ENCODE measurements at regions not wholly inside any gene's neighbourhood (a gene's known extent, or its start where the extent isn't known, plus 50 kb on each side); places are given as distances from the start of the nearest gene placed in this dataset.
"Not testable (repeated sequence)": the region's sequence is repeated elsewhere in the genome, so short reads cannot be mapped to it uniquely, and the experiment has no call there.

GRCh38 chr4:18735740-18736268, 714.2 kb upstream of the LCORL start:
- no peak for DNase-seq (ENCODE audit: low read depth in 2 of 3, low spot score in 2 of 3)

GRCh38 chr4:18734405-18734804, 712.9 kb upstream of the LCORL start:
- DNase-seq (ENCODE audit: low read depth in 2 of 3, low spot score in 2 of 3) = no peak

- DNase-seq (ENCODE audit: low read depth in 2 of 3, low spot score in 2 of 3) = no peak
Measured at GRCh38 chr4:18733961-18734360, 712.4 kb upstream of the LCORL start.

GRCh38 chr4:18722748-18723191, 701.2 kb upstream of the LCORL start:
- DNase-seq (ENCODE audit: low read depth in 2 of 3, low spot score in 2 of 3) = no peak

- DNase-seq (ENCODE audit: low read depth in 2 of 3, low spot score in 2 of 3) = no peak
Measured at GRCh38 chr4:18698119-18698883, 676.7 kb upstream of the LCORL start.

GRCh38 chr4:18695733-18696527, 674.4 kb upstream of the LCORL start:
- no peak for DNase-seq (ENCODE audit: low read depth in 2 of 3, low spot score in 2 of 3)

- DNase-seq (ENCODE audit: low read depth in 2 of 3, low spot score in 2 of 3) = no peak
Measured at GRCh38 chr4:18691431-18692200, 670.1 kb upstream of the LCORL start.

GRCh38 chr4:18690291-18690955, 668.9 kb upstream of the LCORL start:
- DNase-seq (ENCODE audit: low read depth in 2 of 3, low spot score in 2 of 3) = no peak

GRCh38 chr4:18689308-18690115, 668.0 kb upstream of the LCORL start:
- DNase-seq (ENCODE audit: low read depth in 2 of 3, low spot score in 2 of 3) = peak in 2 of 3 donors; percentile 17 to 50

- not testable (repeated sequence) for DNase-seq (ENCODE audit: low read depth in 2 of 3, low spot score in 2 of 3)
Measured at GRCh38 chr4:18688351-18688750, 666.8 kb upstream of the LCORL start.

- no peak for DNase-seq (ENCODE audit: low read depth in 2 of 3, low spot score in 2 of 3)
Measured at GRCh38 chr4:18686338-18687037, 664.9 kb upstream of the LCORL start.

GRCh38 chr4:18684932-18685331, 663.4 kb upstream of the LCORL start:
- no peak for DNase-seq (ENCODE audit: low read depth in 2 of 3, low spot score in 2 of 3)

GRCh38 chr4:18676526-18676915, 655.0 kb upstream of the LCORL start:
- no peak for DNase-seq (ENCODE audit: low read depth in 2 of 3, low spot score in 2 of 3)

GRCh38 chr4:18675586-18676525, 654.3 kb upstream of the LCORL start:
- no peak for DNase-seq (ENCODE audit: low read depth in 2 of 3, low spot score in 2 of 3)

GRCh38 chr4:18670034-18670433, 648.5 kb upstream of the LCORL start:
- DNase-seq (ENCODE audit: low read depth in 2 of 3, low spot score in 2 of 3) = no peak

- no peak for DNase-seq (ENCODE audit: low read depth in 2 of 3, low spot score in 2 of 3)
Measured at GRCh38 chr4:18669390-18669789, 647.8 kb upstream of the LCORL start.

- DNase-seq (ENCODE audit: low read depth in 2 of 3, low spot score in 2 of 3) = no peak
Measured at GRCh38 chr4:18666322-18666721, 644.8 kb upstream of the LCORL start.

GRCh38 chr4:18664171-18664570, 642.6 kb upstream of the LCORL start:
- no peak for DNase-seq (ENCODE audit: low read depth in 2 of 3, low spot score in 2 of 3)
